OCI-LY7 (cell line): ENCODE measurements at regions not wholly inside any gene's neighbourhood (a gene's known extent, or its start where the extent isn't known, plus 50 kb on each side); places are given as distances from the start of the nearest gene placed in this dataset.

Experiments used
- BruUV-seq: library from RNA; stranded (reverse); fragments of 400-500 nt; replicated peaks from 2 replicates; lab custom pipeline; 2021; lab: Mats Ljungman, UMichigan
- CTCF ChIA-PET: fragments of 300-600 bp; sonication (Branson Sonifier 250); formaldehyde crosslinking; loops from one replicate; lab custom pipeline; 2022; ENCODE audit warnings: antibody characterized with exemption; ENCODE audit not compliant: unreplicated experiment; lab: Charles Lee
- POLR2A ChIA-PET: fragments of 300-600 bp; sonication (Branson Sonifier 250); formaldehyde crosslinking; loops from one replicate; lab custom pipeline; 2022; ENCODE audit warnings: antibody characterized with exemption; lab: Charles Lee
- DNase-seq: peaks from one replicate; pipeline ENCODE4 v3.0.0-alpha.2; 2015; ENCODE audit warnings: low spot score
- H2AFZ ChIP-seq: fragments of 200-600 bp; sonication (generic), shearing (Covaris generic); 2 replicates; pipeline ENCODE4 v1.6.1; 2014; ENCODE audit warnings: mild to moderate bottlenecking, antibody characterized with exemption, low read length, moderate library complexity
- H3K27ac ChIP-seq: fragments of 200-600 bp; sonication (generic); 2 replicates; pipeline ENCODE4 v1.5.1; 2014; ENCODE audit warnings: mixed run types, low read depth, mild to moderate bottlenecking, moderate library complexity, low read length, inconsistent platforms; ENCODE audit not compliant: poor library complexity, severe bottlenecking
- H3K36me3 ChIP-seq: fragments of 200-600 bp; sonication (generic); 2 replicates; pipeline ENCODE4 v1.6.1; 2014; ENCODE audit warnings: mild to moderate bottlenecking, antibody characterized with exemption, low read length, moderate library complexity, mixed read lengths; ENCODE audit not compliant: insufficient read depth
- H3K4me1 ChIP-seq: fragments of 200-600 bp; sonication (generic); 2 replicates; pipeline ENCODE4 v1.5.1; 2014; ENCODE audit warnings: mild to moderate bottlenecking, low read length; ENCODE audit not compliant: insufficient read depth, poor library complexity, severe bottlenecking
- H3K4me2 ChIP-seq: fragments of 200-600 bp; sonication (generic); 2 replicates; pipeline ENCODE4 v1.6.1; 2014; ENCODE audit warnings: mild to moderate bottlenecking, low read length
- H3K4me3 ChIP-seq: fragments of 200-600 bp; sonication (generic); 2 replicates; pipeline ENCODE4 v1.5.1; 2014; ENCODE audit warnings: mild to moderate bottlenecking, low read depth, low read length; ENCODE audit not compliant: poor library complexity, severe bottlenecking
- H3K79me2 ChIP-seq: fragments of 200-600 bp; sonication (generic); 2 replicates; pipeline ENCODE4 v1.6.1; 2016; ENCODE audit warnings: low read depth, mild to moderate bottlenecking, low read length, moderate library complexity, mixed read lengths; ENCODE audit not compliant: insufficient read depth
- H3K9me2 ChIP-seq: fragments of 200-600 bp; sonication (generic); 2 replicates; pipeline ENCODE4 v1.6.1; 2016; ENCODE audit warnings: mild to moderate bottlenecking, low read length, mixed read lengths; ENCODE audit not compliant: insufficient read depth
- H3K9me3 ChIP-seq: fragments of 200-600 bp; sonication (generic); 2 replicates; pipeline ENCODE4 v1.6.1; 2014; ENCODE audit warnings: mild to moderate bottlenecking, mixed run types, low read length, mixed read lengths
- H4K20me1 ChIP-seq: fragments of 200-600 bp; sonication (generic); 2 replicates; pipeline ENCODE4 v1.6.1; 2014; ENCODE audit warnings: mild to moderate bottlenecking, antibody characterized with exemption, low read length, moderate library complexity, mixed read lengths; ENCODE audit not compliant: insufficient read depth
- EZH2phosphoT487 ChIP-seq: fragments of 200-600 bp; sonication (generic); IDR thresholded peaks from 2 replicates; pipeline ENCODE4 v1.6.1; 2018; ENCODE audit warnings: low read depth, borderline replicate concordance, mild to moderate bottlenecking, mixed run types, antibody characterized with exemption, low read length, moderate library complexity, mixed read lengths
- intact Hi-C: fragments of 100-400 bp; cut with micrococcal nuclease; formaldehyde crosslinking; loops from one replicate; pipeline ENCODE4 v1.10.0; 2022; ENCODE audit not compliant: unreplicated experiment
- TF ChIP-seq, protein P1 (sequence below): fragments of 200-600 bp; sonication (generic); conservative IDR thresholded peaks from 2 replicates; pipeline ENCODE4 v1.5.1; 2014; ENCODE audit warnings: mild to moderate bottlenecking, antibody characterized with exemption, low read length, moderate library complexity, mixed read lengths

DNA sequence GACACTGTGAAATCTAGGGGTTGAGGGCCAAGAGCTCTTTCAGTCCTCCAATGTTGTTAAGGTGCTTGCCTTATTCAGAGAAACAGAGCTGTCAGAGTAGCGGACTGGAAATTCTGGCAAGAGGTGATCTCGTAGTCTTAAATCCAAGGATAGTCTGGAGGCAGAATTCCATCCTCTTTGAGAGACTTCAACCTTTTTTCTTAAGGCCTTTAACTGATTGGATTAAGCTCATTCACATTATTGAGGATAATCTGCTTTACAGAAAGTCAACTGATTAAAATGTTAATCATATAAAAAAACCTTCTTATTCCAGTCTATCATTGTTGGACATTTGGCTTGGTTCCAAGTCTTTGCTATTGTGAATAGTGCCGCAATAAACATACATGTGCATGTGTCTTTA, 243.1 kb upstream of the COX7C start:
- Histone ChIP-seq H3K36me3 (no peaks in the 10 kb centered on the region), H3K27ac (no peak overlapping the region), H3K9me3 (no peaks in the 10 kb centered on the region), H3K79me2 (no peaks in the 10 kb centered on the region), H3K4me3 (no peak overlapping the region), H4K20me1 (no peaks in the 10 kb centered on the region), H2AFZ (no peak overlapping the region), H3K4me1 (no peaks in the 10 kb centered on the region), H3K9me2 (no peaks in the 10 kb centered on the region), H3K4me2 (no peak overlapping the region)
- POLR2A ChIA-PET: no interaction called here
- intact Hi-C loops: no loop called here
- no TSS peak for BruUV-seq
- CTCF ChIA-PET: no interaction called here
- no peak for TF ChIP-seq EZH2phosphoT487
- TF ChIP-seq, protein P1, sequence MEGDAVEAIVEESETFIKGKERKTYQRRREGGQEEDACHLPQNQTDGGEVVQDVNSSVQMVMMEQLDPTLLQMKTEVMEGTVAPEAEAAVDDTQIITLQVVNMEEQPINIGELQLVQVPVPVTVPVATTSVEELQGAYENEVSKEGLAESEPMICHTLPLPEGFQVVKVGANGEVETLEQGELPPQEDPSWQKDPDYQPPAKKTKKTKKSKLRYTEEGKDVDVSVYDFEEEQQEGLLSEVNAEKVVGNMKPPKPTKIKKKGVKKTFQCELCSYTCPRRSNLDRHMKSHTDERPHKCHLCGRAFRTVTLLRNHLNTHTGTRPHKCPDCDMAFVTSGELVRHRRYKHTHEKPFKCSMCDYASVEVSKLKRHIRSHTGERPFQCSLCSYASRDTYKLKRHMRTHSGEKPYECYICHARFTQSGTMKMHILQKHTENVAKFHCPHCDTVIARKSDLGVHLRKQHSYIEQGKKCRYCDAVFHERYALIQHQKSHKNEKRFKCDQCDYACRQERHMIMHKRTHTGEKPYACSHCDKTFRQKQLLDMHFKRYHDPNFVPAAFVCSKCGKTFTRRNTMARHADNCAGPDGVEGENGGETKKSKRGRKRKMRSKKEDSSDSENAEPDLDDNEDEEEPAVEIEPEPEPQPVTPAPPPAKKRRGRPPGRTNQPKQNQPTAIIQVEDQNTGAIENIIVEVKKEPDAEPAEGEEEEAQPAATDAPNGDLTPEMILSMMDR: no peak
- DNase-seq: no peak

GRCh38 chr5:86376214-86376613, 241.5 kb upstream of the COX7C start:
- Histone ChIP-seq H3K4me2 (no peak overlapping the region), H3K4me1 (no peaks in the 10 kb centered on the region), H3K9me3 (no peaks in the 10 kb centered on the region), H4K20me1 (no peaks in the 10 kb centered on the region), H3K79me2 (no peaks in the 10 kb centered on the region), H3K36me3 (no peaks in the 10 kb centered on the region), H3K9me2 (no peaks in the 10 kb centered on the region), H3K4me3 (no peak overlapping the region), H3K27ac (no peak overlapping the region), H2AFZ (no peak overlapping the region)
- intact Hi-C loops: no loop called here
- BruUV-seq: no TSS peak
- CTCF ChIA-PET: no interaction called here
- DNase-seq: no peak
- POLR2A ChIA-PET: no interaction called here
- TF ChIP-seq, protein P1: no peak
- no peak for TF ChIP-seq EZH2phosphoT487

- no peaks in the 10 kb centered on the region for H3K4me1 ChIP-seq
- TF ChIP-seq EZH2phosphoT487: no peak
- TF ChIP-seq, protein P1: no peak
- no peak overlapping the region for H3K27ac ChIP-seq
- no peak for DNase-seq
- no TSS peak for BruUV-seq
- ChIA-PET CTCF (no interaction called here), POLR2A (interaction anchor here (0.6 to 0.8 kb wide), 2 partner anchors 11 to 346 kb away, joined by 3 read pairs; no protein-coding TSS in a partner anchor)
- intact Hi-C loops: no loop called here
- no peak overlapping the region for H3K4me2 ChIP-seq
- H4K20me1 ChIP-seq: no peaks in the 10 kb centered on the region
- H3K36me3 ChIP-seq: no peaks in the 10 kb centered on the region
- H3K9me2 ChIP-seq: no peaks in the 10 kb centered on the region
- no peaks in the 10 kb centered on the region for H3K79me2 ChIP-seq
- no peaks in the 10 kb centered on the region for H3K9me3 ChIP-seq
- no peak overlapping the region for H3K4me3 ChIP-seq
- no peak overlapping the region for H2AFZ ChIP-seq
Measured at GRCh38 chr5:86403190-86403589, 214.6 kb upstream of the COX7C start.
